ENCODE measurements at regions not wholly inside any gene's neighbourhood (a gene's known extent, or its start where the extent isn't known, plus 50 kb on each side); places are given as distances from the start of the nearest gene placed in this dataset.

GRCh38 chr15:46713045-46713444, 1004.3 kb upstream of the SEMA6D start (continued):
- no peak for TF ChIP-seq ZSCAN18 (CRISPR knock-in tag; IDR thresholded peaks at IDR 0.05)
- no peak for TF ChIP-seq OVOL2 (CRISPR knock-in tag; IDR thresholded peaks at IDR 0.05; ENCODE audit: borderline replicate concordance)
- TF ChIP-seq AR (CRISPR knock-in tag; IDR thresholded peaks at IDR 0.05) = no peak
- no peak for TF ChIP-seq USF1 (CRISPR knock-in tag; IDR thresholded peaks at IDR 0.05)

- H3K4me1 Mint-ChIP-seq = no peaks in the 10 kb centered on the region
- peaks cover 11% of the 10 kb centered on the region; the same call in 1 of the 2 replicates for H3K9me3 Mint-ChIP-seq
- ATAC-seq (no peak), DNase-seq (ENCODE audit: low spot score) (no peak)
- no peaks in the 10 kb centered on the region; the same call in 1 of the 2 replicates for H3K27me3 Mint-ChIP-seq (ENCODE audit: low read depth)
- no peak overlapping the region for H3K4me3 Mint-ChIP-seq
- H3K27ac Mint-ChIP-seq = no peak overlapping the region
- no peak for TF ChIP-seq ATF1 (CRISPR knock-in tag; IDR thresholded peaks at IDR 0.05)
- no peak for TF ChIP-seq NFATC4 (CRISPR knock-in tag; IDR thresholded peaks at IDR 0.05)
- TF ChIP-seq PREB (CRISPR knock-in tag; IDR thresholded peaks at IDR 0.05; ENCODE audit: borderline replicate concordance) = no peak
- no peak for TF ChIP-seq GABPB1 (CRISPR knock-in tag; IDR thresholded peaks at IDR 0.05)
- no peak for TF ChIP-seq SMAD3 (CRISPR knock-in tag; IDR thresholded peaks at IDR 0.05; ENCODE audit: borderline replicate concordance)
- TF ChIP-seq USF1 (CRISPR knock-in tag; IDR thresholded peaks at IDR 0.05) = no peak
- no peak for TF ChIP-seq HMGXB4 (CRISPR knock-in tag; IDR thresholded peaks at IDR 0.05)
- no peak for TF ChIP-seq E2F5 (CRISPR knock-in tag; IDR thresholded peaks at IDR 0.05)
- TF ChIP-seq ZNF121 (CRISPR knock-in tag; IDR thresholded peaks at IDR 0.05) = no peak
- ChIA-PET CTCF (no interaction called here), POLR2A (no interaction called here)
- H3K36me3 Mint-ChIP-seq = no peaks in the 10 kb centered on the region
These were observed 1002.4 kb upstream of the SEMA6D start for GRCh38 chr15:46714950-46715349.

- ChIA-PET CTCF (no interaction called here), POLR2A (no interaction called here)
- Mint-ChIP-seq H3K36me3 (peaks cover 8% of the 10 kb centered on the region), H3K4me1 (no peaks in the 10 kb centered on the region), H3K9me3 (peaks cover 15% of the 10 kb centered on the region), H3K27ac (no peak overlapping the region), H3K27me3 (ENCODE audit: low read depth) (no peaks in the 10 kb centered on the region), H3K4me3 (no peak overlapping the region)
- DNase-seq (ENCODE audit: low spot score) (no peak), ATAC-seq (no peak)
- no peak for TF ChIP-seq FOXJ3 (CRISPR knock-in tag; IDR thresholded peaks at IDR 0.05; ENCODE audit: borderline replicate concordance)
- no peak for TF ChIP-seq FOXP4 (CRISPR knock-in tag; IDR thresholded peaks at IDR 0.05)
- TF ChIP-seq SOX15 (CRISPR knock-in tag; IDR thresholded peaks at IDR 0.05) = no peak
- TF ChIP-seq RELA (CRISPR knock-in tag; IDR thresholded peaks at IDR 0.05; ENCODE audit: borderline replicate concordance) = no peak
- no peak for TF ChIP-seq CREM (CRISPR knock-in tag; IDR thresholded peaks at IDR 0.05)
- TF ChIP-seq GTF2I (CRISPR knock-in tag; conservative IDR thresholded peaks at IDR 0.05) = no peak
- no peak for TF ChIP-seq E2F5 (CRISPR knock-in tag; IDR thresholded peaks at IDR 0.05)
- no peak for TF ChIP-seq E2F1 (CRISPR knock-in tag; IDR thresholded peaks at IDR 0.05)
These were observed 994.0 kb upstream of the SEMA6D start for GRCh38 chr15:46723308-46723707.

Data from WTC11 (cell line).